Calu3 (cell line): ENCODE measurements at regions not wholly inside any gene's neighbourhood (a gene's known extent, or its start where the extent isn't known, plus 50 kb on each side); places are given as distances from the start of the nearest gene placed in this dataset.

Source experiments
- BruUV-seq: library from RNA; stranded (reverse); fragments of 400-500 nt; replicated peaks from 2 replicates; lab custom pipeline; 2021; lab: Mats Ljungman, UMichigan
- CTCF ChIA-PET: fragments of 300-600 bp; sonication (Branson Sonifier 250); formaldehyde crosslinking; loops from one replicate; lab custom pipeline; 2022; ENCODE audit warnings: antibody characterized with exemption; lab: Charles Lee
- DNase-seq: peaks from one replicate; pipeline ENCODE4 v3.0.0; 2022
- H3K27ac Mint-ChIP-seq: one replicate; pipeline ENCODE4 v1.8.0; 2022; ENCODE audit warnings: mixed read lengths; ENCODE audit not compliant: unreplicated experiment
- H3K27me3 Mint-ChIP-seq: one replicate; pipeline ENCODE4 v1.8.0; 2022; ENCODE audit warnings: mixed read lengths; ENCODE audit not compliant: unreplicated experiment
- H3K36me3 Mint-ChIP-seq: one replicate; pipeline ENCODE4 v1.8.0; 2022; ENCODE audit warnings: mild to moderate bottlenecking, moderate library complexity, mixed read lengths; ENCODE audit not compliant: insufficient read depth, unreplicated experiment
- H3K4me1 Mint-ChIP-seq: one replicate; pipeline ENCODE4 v1.8.0; 2022; ENCODE audit warnings: mild to moderate bottlenecking, low read depth, mixed read lengths; ENCODE audit not compliant: unreplicated experiment
- H3K4me3 Mint-ChIP-seq: one replicate; pipeline ENCODE4 v1.8.0; 2022; ENCODE audit warnings: mild to moderate bottlenecking, low read depth, moderate library complexity, mixed read lengths; ENCODE audit not compliant: unreplicated experiment
- H3K9me3 Mint-ChIP-seq: one replicate; pipeline ENCODE4 v1.8.0; 2022; ENCODE audit warnings: low read depth, mixed read lengths; ENCODE audit not compliant: unreplicated experiment
- intact Hi-C: fragments of 100-400 bp; cut with micrococcal nuclease; formaldehyde crosslinking; loops from one replicate; pipeline ENCODE4 v1.10.0; 2022; ENCODE audit not compliant: unreplicated experiment
- TF ChIP-seq, protein P1 (sequence below): fragments of 200-600 bp; IDR thresholded peaks from one replicate; pipeline ENCODE4 v1.8.0; 2022; ENCODE audit warnings: antibody characterized with exemption; ENCODE audit not compliant: unreplicated experiment

DNA sequence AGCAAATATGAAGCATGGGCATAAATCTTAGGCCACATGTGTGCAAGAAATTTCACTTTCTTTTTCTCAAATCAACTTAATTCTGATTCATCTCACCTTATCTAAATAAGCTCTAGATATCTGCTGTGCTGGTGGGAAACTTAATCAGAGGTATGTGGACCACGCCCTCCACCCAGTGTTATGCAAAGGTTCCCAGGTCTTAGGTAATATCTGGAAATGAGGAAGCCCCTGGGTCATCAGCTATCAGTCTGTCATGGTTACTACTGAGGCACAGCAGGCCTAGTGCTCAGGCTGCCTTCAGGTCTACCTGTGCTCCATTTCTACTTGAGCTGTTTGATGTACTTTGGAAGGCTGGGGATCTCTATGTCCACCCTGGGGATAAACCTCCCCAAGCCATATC lies 134.4 kb upstream of the KCNH8 start:
- H3K27me3 Mint-ChIP-seq = no peaks in the 10 kb centered on the region
- no peaks in the 10 kb centered on the region for H3K4me1 Mint-ChIP-seq
- no peaks in the 10 kb centered on the region for H3K36me3 Mint-ChIP-seq
- CTCF ChIA-PET = no interaction called here
- H3K9me3 Mint-ChIP-seq = no peaks in the 10 kb centered on the region
- intact Hi-C loops = no loop called here
- H3K27ac Mint-ChIP-seq = no peak overlapping the region
- TF ChIP-seq, protein P1, sequence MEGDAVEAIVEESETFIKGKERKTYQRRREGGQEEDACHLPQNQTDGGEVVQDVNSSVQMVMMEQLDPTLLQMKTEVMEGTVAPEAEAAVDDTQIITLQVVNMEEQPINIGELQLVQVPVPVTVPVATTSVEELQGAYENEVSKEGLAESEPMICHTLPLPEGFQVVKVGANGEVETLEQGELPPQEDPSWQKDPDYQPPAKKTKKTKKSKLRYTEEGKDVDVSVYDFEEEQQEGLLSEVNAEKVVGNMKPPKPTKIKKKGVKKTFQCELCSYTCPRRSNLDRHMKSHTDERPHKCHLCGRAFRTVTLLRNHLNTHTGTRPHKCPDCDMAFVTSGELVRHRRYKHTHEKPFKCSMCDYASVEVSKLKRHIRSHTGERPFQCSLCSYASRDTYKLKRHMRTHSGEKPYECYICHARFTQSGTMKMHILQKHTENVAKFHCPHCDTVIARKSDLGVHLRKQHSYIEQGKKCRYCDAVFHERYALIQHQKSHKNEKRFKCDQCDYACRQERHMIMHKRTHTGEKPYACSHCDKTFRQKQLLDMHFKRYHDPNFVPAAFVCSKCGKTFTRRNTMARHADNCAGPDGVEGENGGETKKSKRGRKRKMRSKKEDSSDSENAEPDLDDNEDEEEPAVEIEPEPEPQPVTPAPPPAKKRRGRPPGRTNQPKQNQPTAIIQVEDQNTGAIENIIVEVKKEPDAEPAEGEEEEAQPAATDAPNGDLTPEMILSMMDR = no peak
- peak; percentile 29 for DNase-seq
- no TSS peak for BruUV-seq
- H3K4me3 Mint-ChIP-seq = no peak overlapping the region

DNA sequence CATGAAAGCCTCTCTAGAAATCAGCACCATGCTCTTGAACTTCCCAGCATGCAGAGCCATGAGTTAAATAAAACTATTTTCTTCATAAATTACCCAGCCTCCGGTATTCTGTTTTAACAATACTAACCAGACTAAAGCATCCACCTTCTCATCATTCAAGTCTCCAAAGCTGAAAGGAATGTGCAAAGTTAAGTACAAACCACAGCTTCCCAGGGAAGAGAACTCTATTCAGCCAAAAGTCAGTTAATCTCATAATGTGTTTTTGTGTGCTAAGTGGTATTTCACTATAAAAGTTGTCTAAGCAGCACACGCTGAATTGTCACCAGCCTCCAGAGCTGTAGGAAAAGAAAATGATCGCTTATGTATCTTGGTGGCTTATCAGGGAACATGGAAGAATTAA lies 135.5 kb upstream of the KCNH8 start:
- TF ChIP-seq, protein P1 = no peak
- CTCF ChIA-PET = no interaction called here
- intact Hi-C loops = no loop called here
- Mint-ChIP-seq H3K9me3 (no peaks in the 10 kb centered on the region), H3K4me1 (no peaks in the 10 kb centered on the region), H3K27me3 (no peaks in the 10 kb centered on the region), H3K36me3 (no peaks in the 10 kb centered on the region), H3K4me3 (no peak overlapping the region), H3K27ac (no peak overlapping the region)
- no TSS peak for BruUV-seq
- DNase-seq = no peak

DNA sequence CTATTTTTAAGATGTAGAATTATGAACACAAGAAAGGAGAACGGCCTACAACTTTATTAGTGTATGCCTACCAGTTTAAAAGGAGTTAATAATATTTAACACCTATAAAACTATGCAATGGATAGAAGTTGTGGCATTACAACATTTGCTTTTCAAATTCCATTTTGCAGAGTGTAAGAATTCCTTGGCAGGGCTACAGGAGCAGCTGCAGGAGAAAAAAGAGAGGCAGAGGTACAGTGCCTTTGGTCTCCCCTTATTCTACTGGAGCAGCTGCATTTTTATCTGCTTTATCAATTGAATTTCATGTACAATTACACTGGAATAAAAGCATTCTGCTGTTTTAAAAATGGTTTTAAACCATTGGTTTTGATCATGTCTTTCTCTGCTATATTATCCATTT lies 145.7 kb upstream of the KCNH8 start:
- Mint-ChIP-seq H3K27me3 (no peaks in the 10 kb centered on the region), H3K4me3 (no peak overlapping the region), H3K9me3 (no peaks in the 10 kb centered on the region), H3K4me1 (no peaks in the 10 kb centered on the region), H3K36me3 (no peaks in the 10 kb centered on the region), H3K27ac (no peak overlapping the region)
- BruUV-seq = no TSS peak
- CTCF ChIA-PET = no interaction called here
- TF ChIP-seq, protein P1 = no peak
- DNase-seq = no peak
- intact Hi-C loops = no loop called here

DNA sequence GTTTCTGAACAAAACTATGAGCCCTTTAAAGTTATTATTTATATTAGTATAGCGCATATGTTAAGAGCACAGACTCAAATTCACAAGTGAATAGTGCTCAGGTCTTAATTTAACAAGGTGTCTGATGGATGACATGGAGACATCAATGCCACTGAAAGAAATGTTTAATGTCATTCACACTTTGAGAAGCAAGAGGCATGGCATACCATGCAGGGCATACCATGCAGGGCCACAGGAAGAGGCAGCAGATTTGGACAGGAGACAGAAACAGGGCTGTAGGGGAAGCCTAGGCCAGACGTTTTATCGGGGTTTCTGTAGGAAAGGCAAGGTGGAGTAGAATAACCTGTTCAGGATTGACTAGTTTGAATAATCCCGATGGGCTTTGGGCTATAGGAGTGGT lies 150.2 kb upstream of the KCNH8 start:
- Mint-ChIP-seq H3K4me3 (no peak overlapping the region), H3K27me3 (no peaks in the 10 kb centered on the region), H3K4me1 (no peaks in the 10 kb centered on the region), H3K27ac (no peak overlapping the region), H3K9me3 (peaks cover 3% of the 10 kb centered on the region), H3K36me3 (no peaks in the 10 kb centered on the region)
- CTCF ChIA-PET = no interaction called here
- TF ChIP-seq, protein P1 = no peak
- intact Hi-C loops = no loop called here
- no TSS peak for BruUV-seq
- DNase-seq = no peak

DNA sequence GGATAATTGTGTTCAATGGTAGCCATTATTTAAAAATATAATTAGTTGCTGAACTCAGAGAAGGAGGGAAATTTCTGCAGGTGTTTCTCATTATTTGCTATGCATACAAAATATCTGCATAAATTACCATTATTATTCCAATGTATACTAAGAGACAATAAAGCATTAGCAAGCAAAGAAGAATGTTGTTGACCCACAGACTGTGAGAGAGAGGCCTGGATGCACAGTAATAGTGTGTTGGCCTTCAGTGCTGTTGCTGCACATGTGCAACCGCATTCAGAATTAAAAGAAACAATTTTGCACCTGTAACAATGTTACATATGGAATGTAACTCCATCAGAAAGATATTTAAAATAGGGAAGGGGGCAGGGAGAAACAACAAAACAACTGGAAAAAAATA lies 155.6 kb upstream of the KCNH8 start:
- Mint-ChIP-seq H3K27ac (no peak overlapping the region), H3K9me3 (peaks cover 3% of the 10 kb centered on the region), H3K4me1 (peaks cover 12% of the 10 kb centered on the region), H3K36me3 (no peaks in the 10 kb centered on the region), H3K4me3 (no peak overlapping the region), H3K27me3 (no peaks in the 10 kb centered on the region)
- intact Hi-C loops = no loop called here
- TF ChIP-seq, protein P1 = no peak
- no TSS peak for BruUV-seq
- CTCF ChIA-PET = no interaction called here
- DNase-seq = no peak
